Breast epithelium (tissue), 3 donors: ENCODE measurements at regions not wholly inside any gene's neighbourhood (a gene's known extent, or its start where the extent isn't known, plus 50 kb on each side); places are given as distances from the start of the nearest gene placed in this dataset.

Experiments used
- CTCF ChIP-seq, 3 donors: fragments of 450-650 bp; IDR thresholded peaks; one replicate each; pipeline ENCODE4 v1.5.1; 2016 to 2017; ENCODE audit warnings: antibody characterized with exemption in 3 of 3, mild to moderate bottlenecking in 3 of 3, moderate library complexity in 3 of 3
- POLR2A ChIP-seq: fragments of 450-650 bp; IDR thresholded peaks from one replicate; pipeline ENCODE4 v1.6.1; 2016; ENCODE audit warnings: antibody characterized with exemption, mild to moderate bottlenecking, moderate library complexity
- POLR2AphosphoS5 ChIP-seq, 3 donors: sonication (generic); formaldehyde crosslinking; IDR thresholded peaks; one replicate each; pipeline ENCODE4 v1.6.1; 2017; ENCODE audit warnings: antibody characterized with exemption in 3 of 3

DNA sequence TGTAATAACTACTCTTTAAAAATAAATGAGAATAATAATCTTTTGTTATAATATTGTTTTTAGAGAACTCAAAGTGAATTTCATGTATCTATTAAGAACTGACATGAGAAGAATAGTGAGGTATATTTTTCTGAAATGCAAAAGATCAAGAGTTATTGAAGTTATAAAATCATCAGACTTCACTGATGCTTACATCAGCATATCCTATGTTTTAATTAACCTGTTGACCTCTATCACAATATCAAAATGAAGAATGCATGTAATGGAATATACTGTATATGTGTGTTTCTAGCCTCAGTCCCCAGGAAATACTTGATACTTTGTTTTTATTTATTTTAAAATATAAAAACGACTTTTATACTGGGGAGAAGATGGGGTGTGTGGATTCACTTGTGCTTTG lies 533.1 kb downstream of the KCTD16 start:
- TF ChIP-seq CTCF (IDR thresholded peaks at IDR 0.05) = no peak
- no peak for TF ChIP-seq POLR2A
- no peak for TF ChIP-seq POLR2AphosphoS5 (IDR thresholded peaks at IDR 0.05)
